ENCODE measurements at regions not wholly inside any gene's neighbourhood (a gene's known extent, or its start where the extent isn't known, plus 50 kb on each side); places are given as distances from the start of the nearest gene placed in this dataset.

DNA sequence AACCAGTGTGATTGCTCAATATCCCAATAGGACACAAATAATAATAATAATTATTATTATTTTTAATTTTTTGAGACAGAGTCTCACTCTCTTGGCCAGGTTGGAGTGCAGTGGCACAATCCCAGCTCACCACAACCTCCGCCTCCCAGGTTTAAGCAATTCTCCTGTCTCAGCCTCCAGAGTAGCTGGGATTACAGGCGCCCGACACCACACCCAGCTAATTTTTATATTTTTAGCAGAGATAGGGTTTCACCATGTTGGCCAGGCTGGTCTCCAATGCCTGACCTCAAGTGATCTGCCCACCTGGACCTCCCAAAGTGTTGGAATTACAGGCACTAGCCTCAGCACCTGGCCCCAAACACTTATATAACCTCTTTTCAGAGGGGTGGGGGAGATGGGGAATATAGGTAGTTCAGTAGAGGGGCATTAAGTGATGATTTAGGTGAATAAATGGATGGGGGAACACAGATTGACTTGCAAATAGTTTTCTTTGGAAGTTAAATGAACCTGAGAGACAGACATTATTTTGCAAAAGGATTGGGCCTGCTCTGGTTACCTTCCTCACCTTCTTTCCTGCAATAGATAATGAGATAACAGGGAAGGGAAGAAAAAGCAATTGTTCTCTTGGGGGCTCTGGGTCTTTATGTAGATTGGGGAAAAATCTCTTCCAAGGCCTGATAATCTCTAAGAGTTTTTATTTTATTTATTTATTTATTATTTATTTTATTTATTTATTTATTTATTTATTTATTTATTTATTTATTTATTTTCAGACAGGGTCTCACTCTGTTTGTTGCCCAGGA lies 57.7 kb downstream of the RESF1 start:
- Histone ChIP-seq H3K36me3 (ENCODE audit: control insufficient read depth in 1 of 2, insufficient read depth in 2 of 2, low read length in 2 of 2) (no peaks in the 10 kb centered on the region), H3K4me2 (ENCODE audit: low read length) (no peak overlapping the region), H3K9me3 (ENCODE audit: control insufficient read depth in 1 of 2, insufficient read depth in 1 of 2, low read depth in 1 of 2, low read length in 2 of 2) (no peaks in the 10 kb centered on the region), H3K4me3 (replicated peaks in 1 of 2; ENCODE audit: low read depth in 1 of 2, low read length in 2 of 2) (no peak overlapping the region), H4K20me1 (ENCODE audit: insufficient read depth) (no peaks in the 10 kb centered on the region), H3K9me2 (ENCODE audit: insufficient read depth) (no peaks in the 10 kb centered on the region), H3K9ac (ENCODE audit: low read length) (no peak overlapping the region), H3K4me1 (ENCODE audit: control insufficient read depth in 1 of 2, insufficient read depth in 2 of 2, low read length in 2 of 2) (no peaks in the 10 kb centered on the region), H3K79me2 (ENCODE audit: insufficient read depth, low read length) (no peaks in the 10 kb centered on the region), H2AFZ (ENCODE audit: low read depth, low read length, poor library complexity, severe bottlenecking) (no peak overlapping the region), H3K27ac (ENCODE audit: low read depth, low read length) (no peak overlapping the region), H3K27me3 (ENCODE audit: insufficient read depth, low read length) (no peaks in the 10 kb centered on the region)
- ChIA-PET RAD21 (ENCODE audit: low non-redundant PET in 1 of 2, low total read pairs in 2 of 2, uncharacterized antibody in 2 of 2, unreplicated experiment in 2 of 2) (no interaction called here), POLR2A (no interaction called here), CTCF (no interaction called here)
- intact Hi-C loops (cut with micrococcal nuclease): no loop called here
- DNase-seq (ENCODE audit: low read depth, low spot score) (no peak), ATAC-seq (no peak)
- BruUV-seq (replicated peaks): no TSS peak
- TF ChIP-seq ZBTB33 (IDR thresholded peaks at IDR 0.05; ENCODE audit: extremely low read depth, insufficient replicate concordance, low read length): no peak
- no peak for TF ChIP-seq TCF7L2 (IDR thresholded peaks at IDR 0.05; ENCODE audit: borderline replicate concordance, extremely low read depth, insufficient read depth, insufficient read length)
- no peak for TF ChIP-seq YY1 (IDR thresholded peaks at IDR 0.05; ENCODE audit: extremely low read depth, insufficient replicate concordance, low read depth, low read length)
- no peak for TF ChIP-seq ZFX (IDR thresholded peaks at IDR 0.05)
- no peak for TF ChIP-seq EZH2 (IDR thresholded peaks at IDR 0.05)

DNA sequence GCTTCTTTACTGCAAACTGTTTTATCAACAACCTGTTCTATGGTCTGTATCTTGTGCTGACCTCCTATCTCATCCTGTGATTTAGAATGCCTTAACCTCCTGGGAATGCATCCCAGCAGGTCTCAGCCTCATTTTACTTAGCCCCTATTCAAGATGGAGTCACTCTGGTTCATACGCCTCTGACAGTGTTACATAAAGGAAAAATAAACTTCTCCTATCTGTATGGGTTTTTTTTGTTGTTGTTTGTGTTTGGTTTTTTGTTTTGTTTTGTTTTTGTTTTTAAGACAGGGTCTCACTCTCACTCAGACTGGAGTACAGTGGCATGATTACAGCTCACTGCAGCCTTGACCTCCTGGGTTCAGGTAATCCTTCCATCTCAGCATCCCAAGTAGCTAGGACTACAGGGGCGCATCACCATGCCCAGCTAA lies 62.1 kb downstream of the RESF1 start:
- H3K79me2 ChIP-seq (ENCODE audit: insufficient read depth, low read length): no peaks in the 10 kb centered on the region
- H4K20me1 ChIP-seq (ENCODE audit: insufficient read depth): no peaks in the 10 kb centered on the region
- BruUV-seq (replicated peaks): no TSS peak
- no peaks in the 10 kb centered on the region for H3K4me1 ChIP-seq (ENCODE audit: control insufficient read depth in 1 of 2, insufficient read depth in 2 of 2, low read length in 2 of 2)
- no peaks in the 10 kb centered on the region for H3K9me3 ChIP-seq (ENCODE audit: control insufficient read depth in 1 of 2, insufficient read depth in 1 of 2, low read depth in 1 of 2, low read length in 2 of 2)
- DNase-seq (ENCODE audit: low read depth, low spot score) (no peak), ATAC-seq (no peak)
- no peak overlapping the region for H2AFZ ChIP-seq (ENCODE audit: low read depth, low read length, poor library complexity, severe bottlenecking)
- RAD21 ChIA-PET (ENCODE audit: low non-redundant PET in 1 of 2, low total read pairs in 2 of 2, uncharacterized antibody in 2 of 2, unreplicated experiment in 2 of 2): no interaction called here
- H3K27me3 ChIP-seq (ENCODE audit: insufficient read depth, low read length): no peaks in the 10 kb centered on the region
- no peak overlapping the region for H3K4me3 ChIP-seq (replicated peaks in 1 of 2; ENCODE audit: low read depth in 1 of 2, low read length in 2 of 2)
- POLR2A ChIA-PET: no interaction called here
- H3K4me2 ChIP-seq (ENCODE audit: low read length): no peak overlapping the region
- intact Hi-C loops (cut with micrococcal nuclease): no loop called here
- H3K27ac ChIP-seq (ENCODE audit: low read depth, low read length): no peak overlapping the region
- H3K36me3 ChIP-seq (ENCODE audit: control insufficient read depth in 1 of 2, insufficient read depth in 2 of 2, low read length in 2 of 2): no peaks in the 10 kb centered on the region
- no peaks in the 10 kb centered on the region for H3K9me2 ChIP-seq (ENCODE audit: insufficient read depth)
- CTCF ChIA-PET: no interaction called here
- H3K9ac ChIP-seq (ENCODE audit: low read length): no peak overlapping the region
- no peak for TF ChIP-seq POLR2AphosphoS5 (IDR thresholded peaks at IDR 0.05; ENCODE audit: low read depth, low read length)
- TF ChIP-seq REST (IDR thresholded peaks at IDR 0.05; ENCODE audit: low read depth): no peak
- no peak for TF ChIP-seq SRF (IDR thresholded peaks at IDR 0.05; ENCODE audit: low read depth)
- TF ChIP-seq, protein P1, sequence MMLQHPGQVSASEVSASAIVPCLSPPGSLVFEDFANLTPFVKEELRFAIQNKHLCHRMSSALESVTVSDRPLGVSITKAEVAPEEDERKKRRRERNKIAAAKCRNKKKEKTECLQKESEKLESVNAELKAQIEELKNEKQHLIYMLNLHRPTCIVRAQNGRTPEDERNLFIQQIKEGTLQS (IDR thresholded peaks at IDR 0.05): no peak
- TF ChIP-seq EZH2 (IDR thresholded peaks at IDR 0.05): no peak
- TF ChIP-seq CBX3 (IDR thresholded peaks at IDR 0.05; ENCODE audit: low read depth): no peak
- TF ChIP-seq EGR1 (IDR thresholded peaks at IDR 0.05; ENCODE audit: low read depth): no peak
- TF ChIP-seq YY1 (IDR thresholded peaks at IDR 0.05; ENCODE audit: extremely low read depth, insufficient replicate concordance, low read depth, low read length): no peak
- no peak for TF ChIP-seq CEBPB (IDR thresholded peaks at IDR 0.05; ENCODE audit: low read depth)
- no peak for TF ChIP-seq ELF1 (IDR thresholded peaks at IDR 0.05; ENCODE audit: borderline replicate concordance, low read depth)
- TF ChIP-seq SIN3A (IDR thresholded peaks at IDR 0.05; ENCODE audit: low read depth): no peak
- TF ChIP-seq JUND (IDR thresholded peaks at IDR 0.05): no peak
